HT1080 (cell line): ENCODE measurements at regions not wholly inside any gene's neighbourhood (a gene's known extent, or its start where the extent isn't known, plus 50 kb on each side); places are given as distances from the start of the nearest gene placed in this dataset.

ENCODE experiments used
- DNase-seq: peaks from one replicate; pipeline ENCODE4 v3.0.0-alpha.2; 2015; ENCODE audit warnings: low read depth

- DNase-seq = no peak
Observed at GRCh38 chr3:27861046-27862036, 139.2 kb upstream of the EOMES start.

- no peak for DNase-seq
Observed at GRCh38 chr3:27865731-27866130, 143.6 kb upstream of the EOMES start.

- DNase-seq = no peak
Observed at GRCh38 chr3:27869152-27869551, 147.0 kb upstream of the EOMES start.

GRCh38 chr3:27877061-27878013, 155.2 kb upstream of the EOMES start:
- DNase-seq = peak; percentile 14

GRCh38 chr3:27878014-27878383, 155.9 kb upstream of the EOMES start:
- DNase-seq = no peak

- DNase-seq = peak; percentile 4
Observed at GRCh38 chr3:27880969-27881892, 159.1 kb upstream of the EOMES start.

- no peak for DNase-seq
Observed at GRCh38 chr3:27883266-27883665, 161.1 kb upstream of the EOMES start.

- DNase-seq = no peak
Observed at GRCh38 chr3:27885641-27886040, 163.5 kb upstream of the EOMES start.

- no peak for DNase-seq
Observed at GRCh38 chr3:27888562-27888961, 166.4 kb upstream of the EOMES start.

- DNase-seq = no peak
Observed at GRCh38 chr3:27889745-27890144, 167.6 kb upstream of the EOMES start.

- no peak for DNase-seq
Observed at GRCh38 chr3:27900316-27900715, 178.2 kb upstream of the EOMES start.

- DNase-seq = no peak
Observed at GRCh38 chr3:27903446-27903845, 181.3 kb upstream of the EOMES start.

GRCh38 chr3:27905625-27906024, 183.5 kb upstream of the EOMES start:
- no peak for DNase-seq

- DNase-seq = no peak
Observed at GRCh38 chr3:27907148-27907547, 185.0 kb upstream of the EOMES start.

GRCh38 chr3:27907929-27908328, 185.8 kb upstream of the EOMES start:
- no peak for DNase-seq

- DNase-seq = no peak
Observed at GRCh38 chr3:27910456-27910855, 188.3 kb upstream of the EOMES start.

GRCh38 chr3:27914199-27914598, 192.1 kb upstream of the EOMES start:
- DNase-seq = peak; percentile 32

- no peak for DNase-seq
Observed at GRCh38 chr3:27923349-27924068, 201.4 kb upstream of the EOMES start.

GRCh38 chr3:27927882-27928281, 205.8 kb upstream of the EOMES start:
- no peak for DNase-seq

GRCh38 chr3:27930052-27930602, 208.0 kb upstream of the EOMES start:
- DNase-seq = no peak
